ENCODE measurements at regions not wholly inside any gene's neighbourhood (a gene's known extent, or its start where the extent isn't known, plus 50 kb on each side); places are given as distances from the start of the nearest gene placed in this dataset.

DNA sequence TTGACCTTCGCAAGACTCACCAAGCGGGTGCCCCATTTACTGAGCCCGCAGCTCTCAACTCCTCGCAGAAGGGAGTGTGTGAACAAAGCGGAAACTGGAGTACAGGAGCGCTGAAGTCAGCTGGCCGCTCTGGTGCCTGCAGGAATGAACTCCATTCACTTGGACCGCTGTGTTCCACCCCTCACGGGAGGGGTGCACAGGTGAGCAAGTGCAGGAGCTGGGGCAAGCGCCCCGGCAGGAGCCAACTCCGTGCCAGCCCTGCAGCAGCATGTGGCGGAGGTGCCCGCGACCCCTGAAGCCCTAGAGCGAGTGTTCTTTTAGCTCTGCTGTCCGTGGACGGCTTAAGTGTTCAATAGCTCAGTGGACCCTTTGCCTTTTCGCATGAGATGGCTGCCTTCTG, 471.6 kb upstream of the ADGRL4 start:
- Mint-ChIP-seq H3K4me3 (no peak overlapping the region), H3K27ac (no peak overlapping the region), H3K9me3 (peaks cover 0 to 13% (median 11%) of the 10 kb centered on the region in 7 donors), H3K4me1 (no peaks in the 10 kb centered on the region), H3K27me3 (ENCODE audit: low read depth in 3 of 3) (no peaks in the 10 kb centered on the region), H3K36me3 (no peaks in the 10 kb centered on the region)
- Histone ChIP-seq H2AFZ (ENCODE audit: insufficient read depth, low read depth, low read length, poor library complexity, severe bottlenecking) (no peak overlapping the region), H3K27ac (ENCODE audit: low read depth in 1 of 2, low read length in 2 of 2) (no peak overlapping the region), H3K9me3 (replicated peaks in 1 of 2; ENCODE audit: control insufficient read depth in 1 of 2, insufficient read depth in 1 of 2, low read length in 2 of 2) (peaks cover 11 to 12% of the 10 kb centered on the region in 2 donors), H3K36me3 (replicated peaks in 1 of 2; ENCODE audit: control insufficient read depth in 1 of 2, insufficient read depth in 2 of 2, low read length in 2 of 2) (no peaks in the 10 kb centered on the region), H3K27me3 (ENCODE audit: control insufficient read depth in 2 of 2, insufficient read depth in 2 of 2, low read length in 2 of 2) (no peaks in the 10 kb centered on the region), H3K4me2 (replicated peaks; ENCODE audit: extremely low read depth, low read length, poor library complexity, severe bottlenecking) (no peak overlapping the region), H3K4me3 (replicated peaks in 1 of 3; ENCODE audit: low read depth in 2 of 3, low read length in 3 of 3) (no peak overlapping the region), H3K9ac (ENCODE audit: insufficient read depth, low read length, poor library complexity, severe bottlenecking) (no peak overlapping the region), H3K4me1 (ENCODE audit: control insufficient read depth in 1 of 2, insufficient read depth in 2 of 2, low read length in 2 of 2) (no peaks in the 10 kb centered on the region), H4K20me1 (ENCODE audit: insufficient read depth, low read length) (no peaks in the 10 kb centered on the region), H3K79me2 (ENCODE audit: insufficient read depth, low read length) (no peaks in the 10 kb centered on the region)
- no peak for DNase-seq
- WGBS (ENCODE audit: insufficient coverage): 94% methylated on average over 19 of the region's 19 CpGs
- intact Hi-C loops (cut with micrococcal nuclease): no loop called here
- TF ChIP-seq, protein P1, sequence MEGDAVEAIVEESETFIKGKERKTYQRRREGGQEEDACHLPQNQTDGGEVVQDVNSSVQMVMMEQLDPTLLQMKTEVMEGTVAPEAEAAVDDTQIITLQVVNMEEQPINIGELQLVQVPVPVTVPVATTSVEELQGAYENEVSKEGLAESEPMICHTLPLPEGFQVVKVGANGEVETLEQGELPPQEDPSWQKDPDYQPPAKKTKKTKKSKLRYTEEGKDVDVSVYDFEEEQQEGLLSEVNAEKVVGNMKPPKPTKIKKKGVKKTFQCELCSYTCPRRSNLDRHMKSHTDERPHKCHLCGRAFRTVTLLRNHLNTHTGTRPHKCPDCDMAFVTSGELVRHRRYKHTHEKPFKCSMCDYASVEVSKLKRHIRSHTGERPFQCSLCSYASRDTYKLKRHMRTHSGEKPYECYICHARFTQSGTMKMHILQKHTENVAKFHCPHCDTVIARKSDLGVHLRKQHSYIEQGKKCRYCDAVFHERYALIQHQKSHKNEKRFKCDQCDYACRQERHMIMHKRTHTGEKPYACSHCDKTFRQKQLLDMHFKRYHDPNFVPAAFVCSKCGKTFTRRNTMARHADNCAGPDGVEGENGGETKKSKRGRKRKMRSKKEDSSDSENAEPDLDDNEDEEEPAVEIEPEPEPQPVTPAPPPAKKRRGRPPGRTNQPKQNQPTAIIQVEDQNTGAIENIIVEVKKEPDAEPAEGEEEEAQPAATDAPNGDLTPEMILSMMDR (IDR thresholded peaks at IDR 0.05): no peak

DNA sequence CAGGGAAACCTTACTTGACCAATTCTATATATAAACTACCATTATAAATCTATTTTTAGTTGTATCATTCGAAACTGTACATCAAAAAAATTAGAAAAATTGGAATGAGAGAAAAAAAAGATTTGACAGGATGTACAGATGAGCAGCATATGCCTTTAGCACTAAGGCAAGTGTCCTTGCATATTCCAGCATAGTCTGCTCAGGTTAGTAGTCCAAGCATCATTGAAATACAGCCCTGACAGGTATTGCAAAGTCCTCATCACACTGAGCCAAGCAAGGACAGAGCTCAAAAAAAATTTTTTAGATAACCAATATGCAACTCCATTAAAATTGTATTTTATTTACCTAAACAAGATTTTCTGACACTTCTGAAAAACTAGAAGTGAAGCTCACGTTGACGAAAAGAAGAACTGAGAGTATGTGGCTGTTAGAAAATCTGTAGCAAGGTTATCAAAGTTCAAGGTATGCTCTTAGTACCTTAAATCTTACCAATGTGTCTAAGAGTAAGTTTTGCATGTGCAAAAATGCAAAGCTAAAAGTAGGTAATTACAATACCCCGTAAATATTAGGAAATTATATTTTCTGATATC, 465.6 kb upstream of the ADGRL4 start:
- no CpG with 5 or more reads among the region's 4 CpGs for WGBS (ENCODE audit: insufficient coverage)

More for the DNA sequence above, 465.6 kb upstream of the ADGRL4 start:
- Histone ChIP-seq H3K9ac (ENCODE audit: insufficient read depth, low read length, poor library complexity, severe bottlenecking) (no peak overlapping the region), H3K4me2 (replicated peaks; ENCODE audit: extremely low read depth, low read length, poor library complexity, severe bottlenecking) (no peak overlapping the region), H2AFZ (ENCODE audit: insufficient read depth, low read depth, low read length, poor library complexity, severe bottlenecking) (no peak overlapping the region), H3K79me2 (ENCODE audit: insufficient read depth, low read length) (no peaks in the 10 kb centered on the region), H3K27me3 (ENCODE audit: control insufficient read depth in 2 of 2, insufficient read depth in 2 of 2, low read length in 2 of 2) (no peaks in the 10 kb centered on the region), H3K9me3 (replicated peaks in 1 of 2; ENCODE audit: control insufficient read depth in 1 of 2, insufficient read depth in 1 of 2, low read length in 2 of 2) (no peaks in the 10 kb centered on the region), H3K27ac (ENCODE audit: low read depth in 1 of 2, low read length in 2 of 2) (no peak overlapping the region), H3K36me3 (replicated peaks in 1 of 2; ENCODE audit: control insufficient read depth in 1 of 2, insufficient read depth in 2 of 2, low read length in 2 of 2) (no peaks in the 10 kb centered on the region), H3K4me1 (ENCODE audit: control insufficient read depth in 1 of 2, insufficient read depth in 2 of 2, low read length in 2 of 2) (no peaks in the 10 kb centered on the region), H4K20me1 (ENCODE audit: insufficient read depth, low read length) (no peaks in the 10 kb centered on the region), H3K4me3 (replicated peaks in 1 of 3; ENCODE audit: low read depth in 2 of 3, low read length in 3 of 3) (no peak overlapping the region)
- no peak for DNase-seq
- intact Hi-C loops (cut with micrococcal nuclease): no loop called here
- Mint-ChIP-seq H3K36me3 (no peaks in the 10 kb centered on the region), H3K4me3 (no peak overlapping the region), H3K4me1 (no peaks in the 10 kb centered on the region), H3K27ac (no peak overlapping the region), H3K27me3 (ENCODE audit: low read depth in 3 of 3) (no peaks in the 10 kb centered on the region), H3K9me3 (peaks cover 0 to 8% (median 2%) of the 10 kb centered on the region in 7 donors)
- TF ChIP-seq, protein P1 (IDR thresholded peaks at IDR 0.05): no peak
